GM11168 (cell line): ENCODE measurements at regions not wholly inside any gene's neighbourhood (a gene's known extent, or its start where the extent isn't known, plus 50 kb on each side); places are given as distances from the start of the nearest gene placed in this dataset.

Source experiments
- in situ Hi-C: fragments of 300-500 bp; cut with MboI; formaldehyde crosslinking; loops from one replicate; pipeline ENCODE4 v1.12.0; 2022; ENCODE audit warnings: low sequenced_read_pairs; ENCODE audit not compliant: unreplicated experiment

- in situ Hi-C loops: no loop called here
Measured at GRCh38 chr6:11852061-11852651, 73.6 kb upstream of the ADTRP start.

- in situ Hi-C loops: no loop called here
Measured at GRCh38 chr6:11851387-11851786, 72.8 kb upstream of the ADTRP start.

DNA sequence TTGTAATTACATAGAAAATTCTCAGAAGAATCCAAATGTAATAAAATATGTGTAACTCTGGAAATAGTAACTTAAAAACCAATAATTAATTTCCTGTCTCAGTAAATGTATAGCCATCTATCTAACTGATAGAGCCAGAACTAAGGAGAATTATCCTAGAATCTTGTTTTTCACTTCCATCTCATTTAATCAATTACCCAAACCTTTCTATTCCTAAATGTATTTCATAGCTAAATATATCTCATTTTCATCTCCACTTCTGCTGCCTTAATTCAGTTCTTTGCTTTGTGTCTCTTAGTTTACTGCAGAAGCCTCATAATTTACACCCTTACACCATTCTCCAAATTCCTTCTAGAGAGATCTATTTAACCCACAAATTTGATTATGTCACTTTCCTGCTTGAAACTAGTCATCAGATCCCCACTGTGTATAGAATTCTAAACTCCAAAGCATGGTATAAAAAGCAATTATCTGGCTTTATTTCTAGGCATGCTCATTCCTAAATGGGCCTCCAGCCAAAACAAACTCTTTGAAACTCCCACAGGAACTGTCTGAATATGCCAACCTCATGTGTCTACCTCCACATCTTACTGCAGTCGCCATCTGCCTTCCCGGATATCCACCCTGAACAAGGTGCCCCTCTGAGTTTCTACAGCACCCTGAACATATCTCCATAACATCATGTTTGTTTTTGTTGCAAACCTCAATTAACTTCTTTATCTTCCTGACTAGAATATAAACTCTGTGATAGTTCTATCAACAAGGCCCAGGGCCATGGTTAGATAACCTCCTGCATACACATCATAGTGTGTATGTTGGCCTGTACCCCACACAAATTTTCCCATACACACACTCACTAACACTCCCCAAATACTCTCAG, 70.5 kb upstream of the ADTRP start:
- in situ Hi-C loops: loop anchor here (25.0 kb wide), 1 partner anchor 163 kb away; the partner anchor contains the start of gene HIVEP1

DNA sequence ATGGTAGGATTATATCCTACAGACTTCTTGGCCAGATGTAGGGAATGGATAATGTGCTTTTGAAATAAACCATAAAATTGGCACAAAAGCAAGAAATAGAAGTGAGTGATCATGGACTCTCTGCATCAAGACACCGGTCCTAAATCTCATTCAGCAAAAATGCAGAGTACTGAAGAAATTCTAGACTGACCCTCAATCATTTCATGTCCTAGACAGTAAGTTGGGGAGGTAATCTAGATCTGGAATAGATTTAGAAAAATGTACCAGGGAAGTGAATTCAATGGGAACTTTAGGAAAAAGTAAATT, 69.7 kb upstream of the ADTRP start:
- in situ Hi-C loops: loop anchor here (25.0 kb wide), 1 partner anchor 164 kb away; the partner anchor contains the start of gene HIVEP1

- in situ Hi-C loops: loop anchor here (25.0 kb wide), 1 partner anchor 165 kb away; the partner anchor contains the start of gene HIVEP1
Measured at GRCh38 chr6:11847515-11848345, 69.1 kb upstream of the ADTRP start.

DNA sequence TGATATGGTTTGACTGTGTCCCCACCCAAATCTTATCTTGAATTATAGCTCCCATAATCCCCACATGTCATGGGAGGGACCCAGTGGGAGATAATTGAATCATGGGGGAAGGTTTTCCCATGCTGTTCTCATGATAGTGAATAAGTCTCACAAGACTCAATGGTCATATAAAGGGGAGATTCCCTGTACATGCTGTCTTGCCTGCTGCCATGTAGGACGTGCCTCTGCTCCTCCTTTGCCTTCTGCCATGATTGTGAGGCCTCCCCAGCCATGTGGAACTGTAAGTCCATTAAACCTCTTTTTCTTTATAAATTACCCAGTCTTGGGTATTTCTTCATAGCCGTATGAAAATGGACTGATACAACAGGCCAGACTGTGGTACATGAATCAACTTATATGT, 68.5 kb upstream of the ADTRP start:
- in situ Hi-C loops: loop anchor here (25.0 kb wide), 1 partner anchor 165 kb away; the partner anchor contains the start of gene HIVEP1

DNA sequence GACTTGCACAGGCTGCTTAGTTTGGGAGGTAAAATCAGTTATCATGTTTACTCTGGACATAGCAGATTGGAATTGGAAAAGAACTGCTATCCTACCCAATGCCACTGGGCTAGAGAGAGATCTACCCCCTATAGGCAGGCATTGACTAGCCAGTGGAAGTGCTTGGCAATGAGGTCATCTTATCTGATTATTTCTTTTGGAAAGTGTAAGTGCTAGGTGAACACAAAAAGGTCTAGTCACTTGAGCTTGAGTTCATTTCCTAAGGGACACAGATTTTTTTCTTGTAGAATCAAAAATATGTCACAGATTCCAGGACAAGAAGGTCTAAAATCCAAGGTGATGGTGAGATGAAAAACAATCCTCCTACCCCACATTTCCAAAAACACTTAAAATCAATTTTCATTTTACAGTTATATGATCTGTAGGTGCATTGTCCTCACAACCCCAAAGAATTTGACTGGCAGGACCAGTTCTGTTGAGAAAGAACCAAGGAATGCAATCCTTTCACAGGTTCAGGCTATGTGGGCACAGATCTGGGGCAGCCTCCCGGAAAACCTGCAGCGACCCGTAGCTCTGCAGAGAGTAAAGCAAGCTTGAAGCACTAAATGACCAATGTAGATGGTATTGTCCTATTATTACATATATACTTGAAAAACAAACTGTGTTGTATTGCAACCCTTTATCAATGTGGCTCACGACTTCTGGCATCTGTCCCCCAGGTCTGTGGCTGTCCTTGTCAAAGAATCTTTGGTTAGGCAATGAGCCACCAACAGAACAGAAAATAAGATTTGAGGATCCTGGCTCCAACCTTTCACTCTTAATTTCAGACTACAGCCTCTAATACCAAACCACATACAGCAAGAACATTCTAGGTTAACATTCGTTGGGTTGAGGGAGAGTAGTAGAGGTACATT, 67.3 kb upstream of the ADTRP start:
- in situ Hi-C loops: loop anchor here (25.0 kb wide), 1 partner anchor 166 kb away; the partner anchor contains the start of gene HIVEP1

DNA sequence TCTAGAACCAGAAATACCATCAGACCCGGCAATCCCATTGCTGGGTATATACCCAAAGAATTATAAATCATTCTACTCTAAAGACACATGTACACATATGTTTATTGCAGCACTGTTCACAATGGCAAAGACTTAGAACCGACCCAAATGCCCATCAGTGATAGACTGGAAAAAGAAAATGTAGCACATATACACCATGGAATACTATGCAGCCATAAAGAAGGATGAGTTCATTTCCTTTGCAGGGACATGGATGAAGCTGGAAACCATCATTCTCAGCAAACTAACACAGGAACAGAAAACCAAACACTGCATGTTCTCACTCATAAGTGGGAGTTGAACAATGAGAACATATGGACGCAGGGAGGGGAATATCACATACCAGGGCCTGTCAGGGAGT, 64.2 kb upstream of the ADTRP start:
- in situ Hi-C loops: loop anchor here (25.0 kb wide), 1 partner anchor 170 kb away; the partner anchor contains the start of gene HIVEP1

DNA sequence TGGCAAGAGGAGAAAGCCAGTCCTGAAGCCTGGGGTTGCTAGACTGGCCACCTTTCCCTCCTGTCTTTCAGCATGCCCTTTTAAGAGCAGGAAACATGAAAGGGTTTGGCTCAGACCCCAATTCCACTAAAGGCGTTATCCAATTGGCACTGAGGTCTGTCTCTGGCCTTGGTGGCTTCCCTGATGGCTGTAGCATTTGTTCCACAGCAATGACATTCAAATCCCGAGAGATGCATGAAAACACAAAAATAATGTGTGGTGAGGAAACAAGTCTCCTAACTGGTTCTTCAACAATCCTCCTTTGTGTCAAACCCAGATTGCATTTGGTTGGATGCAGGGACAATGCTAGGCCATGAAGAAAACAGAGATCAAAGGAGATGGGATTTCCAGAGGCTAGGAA, 56.5 kb upstream of the ADTRP start:
- in situ Hi-C loops: loop anchor here (25.0 kb wide), 1 partner anchor 177 kb away; the partner anchor contains the start of gene HIVEP1

- in situ Hi-C loops: loop anchor here (25.0 kb wide), 1 partner anchor 178 kb away; the partner anchor contains the start of gene HIVEP1
Measured at GRCh38 chr6:11833626-11834592, 55.3 kb upstream of the ADTRP start.

- in situ Hi-C loops: loop anchor here (25.0 kb wide), 1 partner anchor 181 kb away; the partner anchor contains the start of gene HIVEP1
Measured at GRCh38 chr6:11831653-11832052, 53.0 kb upstream of the ADTRP start.

DNA sequence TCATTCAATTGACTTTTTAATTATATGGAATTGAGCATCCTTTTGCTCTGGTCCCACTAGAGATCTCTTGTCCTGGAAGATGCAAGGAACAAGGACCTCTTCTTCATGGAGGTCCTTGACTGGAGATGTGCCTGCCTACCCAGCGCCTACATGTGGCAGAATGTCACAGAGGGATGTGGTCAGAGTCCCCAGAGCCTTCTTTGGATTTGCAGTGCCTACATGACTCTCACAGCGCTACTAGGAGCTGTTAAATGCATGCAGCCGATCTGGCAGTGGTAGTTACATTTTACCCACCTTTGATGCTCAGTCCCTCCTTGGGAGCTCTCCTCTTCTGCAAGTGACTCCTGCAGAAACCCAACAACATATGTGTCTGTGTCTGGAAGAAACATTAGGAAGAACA, 51.9 kb upstream of the ADTRP start:
- in situ Hi-C loops: loop anchor here (25.0 kb wide), 1 partner anchor 182 kb away; the partner anchor contains the start of gene HIVEP1

DNA sequence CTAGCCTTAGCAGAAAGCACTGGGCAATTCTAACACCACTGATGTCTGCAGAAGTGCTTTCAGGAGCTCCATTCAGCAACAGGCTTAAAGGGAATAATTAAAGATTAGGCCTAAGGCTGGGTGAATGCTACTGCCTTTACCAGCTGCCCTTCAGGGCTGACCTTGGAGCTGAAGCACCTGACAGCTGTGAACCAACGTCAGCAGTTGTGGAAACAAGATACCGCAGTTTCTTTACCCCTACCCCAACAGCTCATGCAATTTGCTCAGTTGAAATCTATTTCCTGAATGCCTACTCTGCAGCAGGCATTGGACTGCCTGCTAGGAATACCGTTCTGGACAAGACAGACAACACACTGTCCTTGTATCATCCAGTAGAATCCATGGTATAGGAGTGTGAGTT, 51.5 kb upstream of the ADTRP start:
- in situ Hi-C loops: loop anchor here (25.0 kb wide), 1 partner anchor 182 kb away; the partner anchor contains the start of gene HIVEP1

GRCh38 chr6:11828262-11828870, 49.8 kb upstream of the ADTRP start:
- in situ Hi-C loops: loop anchor here (10.0 to 25.0 kb wide), 2 partner anchors 94 to 184 kb away; partner anchors contain the start of gene HIVEP1
